ENCODE measurements at regions not wholly inside any gene's neighbourhood (a gene's known extent, or its start where the extent isn't known, plus 50 kb on each side); places are given as distances from the start of the nearest gene placed in this dataset.

DNA sequence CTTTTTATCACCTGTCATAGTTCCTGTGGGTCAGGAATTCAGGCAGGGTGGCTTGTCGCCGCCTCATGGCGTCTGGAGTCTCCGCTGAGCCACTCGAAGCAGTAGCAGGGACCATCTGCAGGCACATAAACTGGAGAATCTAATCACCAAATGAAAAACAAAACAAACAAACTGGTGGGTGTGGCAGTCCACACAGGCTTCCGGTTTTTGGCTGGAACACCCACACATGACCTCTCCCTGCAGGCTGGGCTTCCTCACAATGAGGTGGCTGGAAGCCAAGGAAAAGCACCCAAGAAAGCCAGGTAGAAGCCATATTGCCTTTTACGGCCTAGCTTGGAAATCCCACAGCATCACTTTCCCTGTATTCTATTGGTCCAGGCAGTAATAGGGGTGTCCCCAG is 197.0 kb downstream of the SYK start:
- TF ChIP-seq POLR2AphosphoS5 (IDR thresholded peaks at IDR 0.05; ENCODE audit: borderline replicate concordance, low read depth, low read length): no peak
- no peak for TF ChIP-seq EZH2 (IDR thresholded peaks at IDR 0.05)
